NCI-H1436 (cell line): ENCODE measurements at regions not wholly inside any gene's neighbourhood (a gene's known extent, or its start where the extent isn't known, plus 50 kb on each side); places are given as distances from the start of the nearest gene placed in this dataset.

Source experiments
- DNase-seq: peaks from one replicate; lab custom pipeline; 2025; lab: John Stamatoyannopoulos, UW

GRCh38 chr3:73745526-73746191 is 120.9 kb upstream of the PDZRN3 start:
- peak; percentile 71 for DNase-seq

- DNase-seq: no peak
These were observed 118.8 kb upstream of the PDZRN3 start for GRCh38 chr3:73743551-73743950.

- DNase-seq: no peak
These were observed 115.2 kb upstream of the PDZRN3 start for GRCh38 chr3:73739791-73740453.

GRCh38 chr3:73738711-73739110 is 114.0 kb upstream of the PDZRN3 start:
- no peak for DNase-seq

- no peak for DNase-seq
These were observed 109.7 kb upstream of the PDZRN3 start for GRCh38 chr3:73734211-73735089.

- DNase-seq: peak; percentile 48
These were observed 109.0 kb upstream of the PDZRN3 start for GRCh38 chr3:73733746-73734145.

GRCh38 chr3:73729969-73730440 is 105.3 kb upstream of the PDZRN3 start:
- DNase-seq: no peak

GRCh38 chr3:73727854-73728253 is 103.1 kb upstream of the PDZRN3 start:
- DNase-seq: no peak

GRCh38 chr3:73727117-73727821 is 102.5 kb upstream of the PDZRN3 start:
- no peak for DNase-seq

- no peak for DNase-seq
These were observed 98.9 kb upstream of the PDZRN3 start for GRCh38 chr3:73723596-73723995.

GRCh38 chr3:73719861-73720260 is 95.1 kb upstream of the PDZRN3 start:
- DNase-seq: no peak

GRCh38 chr3:73719413-73719851 is 94.7 kb upstream of the PDZRN3 start:
- no peak for DNase-seq

- DNase-seq: no peak
These were observed 93.8 kb upstream of the PDZRN3 start for GRCh38 chr3:73718326-73719110.

GRCh38 chr3:73716418-73716817 is 91.7 kb upstream of the PDZRN3 start:
- no peak for DNase-seq

GRCh38 chr3:73710340-73710739 is 85.6 kb upstream of the PDZRN3 start:
- DNase-seq: no peak

GRCh38 chr3:73709712-73710111 is 85.0 kb upstream of the PDZRN3 start:
- no peak for DNase-seq

GRCh38 chr3:73708956-73709355 is 84.2 kb upstream of the PDZRN3 start:
- DNase-seq: no peak

- DNase-seq: no peak
These were observed 83.0 kb upstream of the PDZRN3 start for GRCh38 chr3:73707772-73708171.

- DNase-seq: no peak
These were observed 82.0 kb upstream of the PDZRN3 start for GRCh38 chr3:73706771-73707170.

- no peak for DNase-seq
These were observed 81.1 kb upstream of the PDZRN3 start for GRCh38 chr3:73705792-73706191.

- no peak for DNase-seq
These were observed 74.6 kb upstream of the PDZRN3 start for GRCh38 chr3:73699327-73699726.
